Smooth muscle cell (in vitro differentiated cells): ENCODE measurements at regions not wholly inside any gene's neighbourhood (a gene's known extent, or its start where the extent isn't known, plus 50 kb on each side); places are given as distances from the start of the nearest gene placed in this dataset.
A peak's percentile ranks its signal among the peaks of the same experiment; 100 is the strongest.

Source experiments
- DNase-seq: peaks from one replicate; lab custom pipeline; 2025; ENCODE audit not compliant: unreplicated experiment; lab: John Stamatoyannopoulos, UW
- H2AFZ ChIP-seq: fragments of 200-600 bp; sonication (generic); 2 replicates; pipeline ENCODE4 v1.6.0; 2016; ENCODE audit warnings: antibody characterized with exemption, low read depth, mild to moderate bottlenecking
- H3F3A ChIP-seq: fragments of 200-600 bp; sonication (generic); 2 replicates; pipeline ENCODE4 v1.6.0; 2017; ENCODE audit warnings: antibody characterized with exemption, low read depth
- H3K27ac ChIP-seq: fragments of 200-600 bp; sonication (generic); 2 replicates; pipeline ENCODE4 v1.5.1; 2016; ENCODE audit warnings: low read depth, mild to moderate bottlenecking
- H3K27me3 ChIP-seq: fragments of 200-600 bp; sonication (generic); 2 replicates; pipeline ENCODE4 v1.6.1; 2016; ENCODE audit warnings: low read depth, mild to moderate bottlenecking
- H3K36me3 ChIP-seq: fragments of 200-600 bp; sonication (generic); 2 replicates; pipeline ENCODE4 v1.5.1; 2016; ENCODE audit warnings: low read depth
- H3K4me1 ChIP-seq: fragments of 200-600 bp; sonication (generic); 2 replicates; pipeline ENCODE4 v1.5.1; 2016; ENCODE audit warnings: low read depth
- H3K4me2 ChIP-seq: fragments of 200-600 bp; sonication (generic); 2 replicates; pipeline ENCODE4 v1.6.0; 2016; ENCODE audit warnings: mild to moderate bottlenecking
- H3K4me3 ChIP-seq: fragments of 200-600 bp; sonication (generic); 2 replicates; pipeline ENCODE4 v1.5.1; 2016; ENCODE audit warnings: mild to moderate bottlenecking
- H3K79me2 ChIP-seq: fragments of 200-600 bp; sonication (generic); 2 replicates; pipeline ENCODE4 v1.6.0; 2016; ENCODE audit warnings: low read depth, mild to moderate bottlenecking
- H3K9ac ChIP-seq: fragments of 200-600 bp; sonication (generic); 2 replicates; pipeline ENCODE4 v1.6.0; 2016; ENCODE audit warnings: low read depth
- H3K9me3 ChIP-seq: fragments of 200-600 bp; sonication (generic); replicated peaks from 2 replicates; pipeline ENCODE4 v1.5.1; 2016; ENCODE audit warnings: low read depth
- H4K20me1 ChIP-seq: fragments of 200-600 bp; sonication (generic); 2 replicates; pipeline ENCODE4 v1.6.0; 2016; ENCODE audit warnings: low read depth
- CTCF ChIP-seq: fragments of 200-600 bp; sonication (generic); IDR thresholded peaks from 2 replicates; pipeline ENCODE4 v1.5.1; 2017; ENCODE audit warnings: borderline replicate concordance, mild to moderate bottlenecking, antibody characterized with exemption; ENCODE audit not compliant: insufficient read depth, poor library complexity, severe bottlenecking
- WGBS: methylation state at CpG from one replicate; pipeline ENCODE4 v1.1.7; 2016; ENCODE audit warnings: low lambda C conversion rate; 5-methylcytosine and 5-hydroxymethylcytosine counted together

GRCh38 chr15:95326431-95327182 is 1003.9 kb upstream of the NR2F2 start:
- H3K79me2 ChIP-seq = no peaks in the 10 kb centered on the region
- peaks cover 53% of the 10 kb centered on the region for H3K27me3 ChIP-seq
- no peaks in the 10 kb centered on the region for H3K9me3 ChIP-seq
- TF ChIP-seq CTCF = no peak
- no peak overlapping the region for H3K27ac ChIP-seq
- no peak overlapping the region for H3K9ac ChIP-seq
- H3K4me2 ChIP-seq = peak overlapping the region; percentile 87
- no peaks in the 10 kb centered on the region for H3F3A ChIP-seq
- no peaks in the 10 kb centered on the region for H4K20me1 ChIP-seq
- H3K4me3 ChIP-seq = peak overlapping the region; percentile 42
- WGBS = 4% methylated on average over 55 of the region's 59 CpGs
- H3K4me1 ChIP-seq = peaks cover 11% of the 10 kb centered on the region
- no peak for DNase-seq
- H3K36me3 ChIP-seq = no peaks in the 10 kb centered on the region
- no peak overlapping the region for H2AFZ ChIP-seq

GRCh38 chr15:95327183-95327525 is 1003.3 kb upstream of the NR2F2 start:
- Histone ChIP-seq H3F3A (no peaks in the 10 kb centered on the region), H3K36me3 (no peaks in the 10 kb centered on the region), H3K27ac (no peak overlapping the region), H3K4me2 (peak overlapping the region; percentile 87), H3K4me3 (peak overlapping the region; percentile 42), H2AFZ (no peak overlapping the region), H4K20me1 (no peaks in the 10 kb centered on the region), H3K9me3 (no peaks in the 10 kb centered on the region), H3K9ac (no peak overlapping the region), H3K27me3 (peaks cover 53% of the 10 kb centered on the region), H3K79me2 (no peaks in the 10 kb centered on the region), H3K4me1 (peaks cover 11% of the 10 kb centered on the region)
- TF ChIP-seq CTCF = no peak
- 46% methylated on average over 10 of the region's 10 CpGs for WGBS
- no peak for DNase-seq

GRCh38 chr15:95327661-95328060 is 1002.8 kb upstream of the NR2F2 start:
- Histone ChIP-seq H3K36me3 (no peaks in the 10 kb centered on the region), H2AFZ (no peak overlapping the region), H3K27ac (no peak overlapping the region), H3K4me2 (no peak overlapping the region), H3K9me3 (no peaks in the 10 kb centered on the region), H3F3A (no peaks in the 10 kb centered on the region), H3K9ac (no peak overlapping the region), H3K4me1 (peaks cover 11% of the 10 kb centered on the region), H4K20me1 (no peaks in the 10 kb centered on the region), H3K4me3 (peak overlapping the region; percentile 42), H3K27me3 (peaks cover 53% of the 10 kb centered on the region), H3K79me2 (no peaks in the 10 kb centered on the region)
- WGBS = 52% methylated on average over 10 of the region's 10 CpGs
- no peak for DNase-seq
- TF ChIP-seq CTCF = no peak

GRCh38 chr15:95328559-95328958 is 1001.9 kb upstream of the NR2F2 start:
- H3K4me2 ChIP-seq = no peak overlapping the region
- DNase-seq = no peak
- H4K20me1 ChIP-seq = no peaks in the 10 kb centered on the region
- no peak overlapping the region for H3K4me3 ChIP-seq
- peaks cover 48% of the 10 kb centered on the region for H3K27me3 ChIP-seq
- H3K27ac ChIP-seq = no peak overlapping the region
- 85% methylated on average over 3 of the region's 3 CpGs for WGBS
- no peaks in the 10 kb centered on the region for H3K79me2 ChIP-seq
- no peak overlapping the region for H3K9ac ChIP-seq
- H3F3A ChIP-seq = no peaks in the 10 kb centered on the region
- TF ChIP-seq CTCF = no peak
- H3K9me3 ChIP-seq = no peaks in the 10 kb centered on the region
- no peaks in the 10 kb centered on the region for H3K36me3 ChIP-seq
- peaks cover 11% of the 10 kb centered on the region for H3K4me1 ChIP-seq
- H2AFZ ChIP-seq = no peak overlapping the region
